ENCODE measurements at regions not wholly inside any gene's neighbourhood (a gene's known extent, or its start where the extent isn't known, plus 50 kb on each side); places are given as distances from the start of the nearest gene placed in this dataset.

GRCh38 chr7:9186730-9187129, 753.3 kb downstream of the NXPH1 start:
- TF ChIP-seq CTCF (IDR thresholded peaks at IDR 0.05; ENCODE audit: borderline replicate concordance, insufficient read depth, low read depth, low read length) = no peak
- H3K4me3 ChIP-seq (ENCODE audit: low read depth, low read length) = no peak overlapping the region

GRCh38 chr7:9189703-9190102, 756.3 kb downstream of the NXPH1 start:
- no peak overlapping the region for H3K4me3 ChIP-seq (ENCODE audit: low read depth, low read length)
- no peak for TF ChIP-seq CTCF (IDR thresholded peaks at IDR 0.05; ENCODE audit: borderline replicate concordance, insufficient read depth, low read depth, low read length)

- no peak for TF ChIP-seq CTCF (IDR thresholded peaks at IDR 0.05; ENCODE audit: borderline replicate concordance, insufficient read depth, low read depth, low read length)
Measured at GRCh38 chr7:9192969-9193368, 759.6 kb downstream of the NXPH1 start.

GRCh38 chr7:9200626-9201025, 767.2 kb downstream of the NXPH1 start:
- H3K4me3 ChIP-seq (ENCODE audit: low read depth, low read length) = no peak overlapping the region
- no peak for TF ChIP-seq CTCF (IDR thresholded peaks at IDR 0.05; ENCODE audit: borderline replicate concordance, insufficient read depth, low read depth, low read length)

More at GRCh38 chr7:9192969-9193368, 759.6 kb downstream of the NXPH1 start:
- H3K4me3 ChIP-seq (ENCODE audit: low read depth, low read length) = no peak overlapping the region

- no peak for TF ChIP-seq CTCF (IDR thresholded peaks at IDR 0.05; ENCODE audit: borderline replicate concordance, insufficient read depth, low read depth, low read length)
- no peak overlapping the region for H3K4me3 ChIP-seq (ENCODE audit: low read depth, low read length)
Measured at GRCh38 chr7:9201928-9202327, 768.5 kb downstream of the NXPH1 start.

GRCh38 chr7:9204571-9204970, 771.2 kb downstream of the NXPH1 start:
- no peak overlapping the region for H3K4me3 ChIP-seq (ENCODE audit: low read depth, low read length)
- TF ChIP-seq CTCF (IDR thresholded peaks at IDR 0.05; ENCODE audit: borderline replicate concordance, insufficient read depth, low read depth, low read length) = no peak

- TF ChIP-seq CTCF (IDR thresholded peaks at IDR 0.05; ENCODE audit: borderline replicate concordance, insufficient read depth, low read depth, low read length) = no peak
- H3K4me3 ChIP-seq (ENCODE audit: low read depth, low read length) = no peak overlapping the region
Measured at GRCh38 chr7:9210114-9210513, 776.7 kb downstream of the NXPH1 start.
